Hepatocyte (in vitro differentiated cells): ENCODE measurements at regions not wholly inside any gene's neighbourhood (a gene's known extent, or its start where the extent isn't known, plus 50 kb on each side); places are given as distances from the start of the nearest gene placed in this dataset.

Source experiments
- DNase-seq: peaks from one replicate; pipeline ENCODE4 v3.0.0-alpha.2; 2016; ENCODE audit warnings: low spot score
- H2AFZ ChIP-seq: fragments of 200-600 bp; sonication (generic); 2 replicates; pipeline ENCODE4 v1.6.0; 2016; ENCODE audit warnings: antibody characterized with exemption, mild to moderate bottlenecking
- H3K27ac ChIP-seq: fragments of 200-600 bp; sonication (generic); 2 replicates; pipeline ENCODE4 v1.5.1; 2016; ENCODE audit warnings: mild to moderate bottlenecking
- H3K27me3 ChIP-seq: fragments of 200-600 bp; sonication (generic); 2 replicates; pipeline ENCODE4 v1.6.1; 2016
- H3K36me3 ChIP-seq: fragments of 200-600 bp; sonication (generic); replicated peaks from 2 replicates; pipeline ENCODE4 v1.5.1; 2016; ENCODE audit warnings: low read depth; ENCODE audit not compliant: insufficient read depth
- H3K4me1 ChIP-seq: fragments of 200-600 bp; sonication (generic); 2 replicates; pipeline ENCODE4 v1.5.1; 2016; ENCODE audit warnings: mild to moderate bottlenecking, moderate library complexity; ENCODE audit not compliant: insufficient read depth
- H3K4me2 ChIP-seq: fragments of 200-600 bp; sonication (generic); 2 replicates; pipeline ENCODE4 v1.6.0; 2016
- H3K4me3 ChIP-seq: fragments of 200-600 bp; sonication (generic); 2 replicates; pipeline ENCODE4 v1.5.1; 2016; ENCODE audit warnings: mild to moderate bottlenecking
- H3K79me2 ChIP-seq: fragments of 200-600 bp; sonication (generic); 2 replicates; pipeline ENCODE4 v1.6.0; 2017; ENCODE audit warnings: mild to moderate bottlenecking
- H3K9me2 ChIP-seq: fragments of 200-600 bp; sonication (generic); replicated peaks from 2 replicates; pipeline ENCODE4 v1.6.0; 2017; ENCODE audit warnings: mild to moderate bottlenecking; ENCODE audit not compliant: insufficient read depth
- H3K9me3 ChIP-seq: fragments of 200-600 bp; sonication (generic); 2 replicates; pipeline ENCODE4 v1.5.1; 2016; ENCODE audit warnings: low read depth, mild to moderate bottlenecking
- H4K20me1 ChIP-seq: fragments of 200-600 bp; sonication (generic); 2 replicates; pipeline ENCODE4 v1.6.0; 2016; ENCODE audit warnings: mild to moderate bottlenecking; ENCODE audit not compliant: insufficient read depth, poor library complexity, severe bottlenecking
- EZH2 ChIP-seq: fragments of 200-600 bp; sonication (generic); IDR thresholded peaks from 2 replicates; pipeline ENCODE4 v1.6.1; 2016; ENCODE audit warnings: antibody characterized with exemption, mild to moderate bottlenecking, borderline replicate concordance
- EZH2phosphoT487 ChIP-seq: fragments of 200-600 bp; sonication (generic); IDR thresholded peaks from one replicate; pipeline ENCODE4 v1.6.1; 2018; ENCODE audit warnings: antibody characterized with exemption, mild to moderate bottlenecking, low read depth, moderate library complexity; ENCODE audit not compliant: unreplicated experiment, severe bottlenecking
- WGBS: methylation state at CpG from one replicate; pipeline ENCODE4 v1.1.6; 2016; ENCODE audit warnings: low lambda C conversion rate; ENCODE audit errors: missing lambda C conversion rate; 5-methylcytosine and 5-hydroxymethylcytosine counted together
- TF ChIP-seq, protein P1 (sequence below): fragments of 200-600 bp; sonication (generic); IDR thresholded peaks from 2 replicates; pipeline ENCODE4 v1.5.1; 2016; ENCODE audit warnings: antibody characterized with exemption, mild to moderate bottlenecking; ENCODE audit not compliant: poor library complexity

DNA sequence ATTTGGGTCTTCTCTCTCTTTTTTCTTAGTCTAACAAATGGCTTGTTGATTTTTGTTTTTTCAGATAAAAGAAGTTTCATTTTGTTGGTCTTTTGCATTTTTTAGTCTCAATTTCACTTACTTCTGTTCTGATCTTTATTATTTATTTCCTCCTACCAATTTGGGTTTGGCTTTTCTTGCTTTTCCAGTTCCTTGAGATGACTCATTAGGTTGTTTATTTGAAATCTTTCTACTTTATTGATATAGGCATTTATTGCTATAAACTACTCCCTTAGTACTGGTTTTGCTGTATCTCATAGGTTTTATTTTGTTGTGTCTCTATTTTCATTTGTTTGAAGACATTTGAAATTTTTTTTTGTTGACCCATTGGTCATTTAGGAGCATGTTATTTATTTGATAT lies 152.2 kb upstream of the MPHOSPH6 start:
- H3K79me2 ChIP-seq: no peaks in the 10 kb centered on the region
- H3K27me3 ChIP-seq: no peaks in the 10 kb centered on the region
- no peaks in the 10 kb centered on the region for H3K4me1 ChIP-seq
- no peaks in the 10 kb centered on the region for H3K36me3 ChIP-seq
- TF ChIP-seq EZH2phosphoT487 (no peak), EZH2 (no peak)
- TF ChIP-seq, protein P1, sequence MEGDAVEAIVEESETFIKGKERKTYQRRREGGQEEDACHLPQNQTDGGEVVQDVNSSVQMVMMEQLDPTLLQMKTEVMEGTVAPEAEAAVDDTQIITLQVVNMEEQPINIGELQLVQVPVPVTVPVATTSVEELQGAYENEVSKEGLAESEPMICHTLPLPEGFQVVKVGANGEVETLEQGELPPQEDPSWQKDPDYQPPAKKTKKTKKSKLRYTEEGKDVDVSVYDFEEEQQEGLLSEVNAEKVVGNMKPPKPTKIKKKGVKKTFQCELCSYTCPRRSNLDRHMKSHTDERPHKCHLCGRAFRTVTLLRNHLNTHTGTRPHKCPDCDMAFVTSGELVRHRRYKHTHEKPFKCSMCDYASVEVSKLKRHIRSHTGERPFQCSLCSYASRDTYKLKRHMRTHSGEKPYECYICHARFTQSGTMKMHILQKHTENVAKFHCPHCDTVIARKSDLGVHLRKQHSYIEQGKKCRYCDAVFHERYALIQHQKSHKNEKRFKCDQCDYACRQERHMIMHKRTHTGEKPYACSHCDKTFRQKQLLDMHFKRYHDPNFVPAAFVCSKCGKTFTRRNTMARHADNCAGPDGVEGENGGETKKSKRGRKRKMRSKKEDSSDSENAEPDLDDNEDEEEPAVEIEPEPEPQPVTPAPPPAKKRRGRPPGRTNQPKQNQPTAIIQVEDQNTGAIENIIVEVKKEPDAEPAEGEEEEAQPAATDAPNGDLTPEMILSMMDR: no peak
- H3K27ac ChIP-seq: no peak overlapping the region
- H3K9me3 ChIP-seq: no peaks in the 10 kb centered on the region
- no peaks in the 10 kb centered on the region for H3K9me2 ChIP-seq
- H3K4me3 ChIP-seq: no peak overlapping the region
- H2AFZ ChIP-seq: no peak overlapping the region
- no peaks in the 10 kb centered on the region for H4K20me1 ChIP-seq
- no peak for DNase-seq
- H3K4me2 ChIP-seq: no peak overlapping the region

DNA sequence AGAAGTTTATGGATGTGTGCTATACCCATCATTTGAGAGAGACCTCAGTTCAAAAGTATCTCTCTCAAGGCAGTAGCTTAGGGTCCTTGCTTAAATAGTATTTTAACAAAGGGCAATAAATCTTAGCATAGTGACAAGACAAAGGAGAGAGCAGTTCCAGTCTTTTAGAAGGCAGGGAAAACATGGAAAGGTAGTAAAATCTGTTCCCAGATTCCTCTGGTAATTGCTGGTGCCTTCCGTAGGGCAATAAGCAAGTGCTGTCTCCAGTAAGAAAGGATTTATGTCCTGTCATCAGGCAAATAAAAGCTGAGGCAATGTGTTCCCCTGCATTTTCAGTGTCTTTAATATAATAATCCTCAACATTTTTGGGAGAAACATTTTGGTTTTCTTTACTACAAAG lies 149.0 kb upstream of the MPHOSPH6 start:
- no peak overlapping the region for H3K27ac ChIP-seq
- TF ChIP-seq, protein P1: no peak
- no peak for TF ChIP-seq EZH2phosphoT487
- TF ChIP-seq EZH2: no peak
- H4K20me1 ChIP-seq: no peaks in the 10 kb centered on the region
- H3K4me1 ChIP-seq: no peaks in the 10 kb centered on the region
- H3K36me3 ChIP-seq: no peaks in the 10 kb centered on the region
- H3K4me2 ChIP-seq: no peak overlapping the region
- DNase-seq: no peak
- H3K9me3 ChIP-seq: no peaks in the 10 kb centered on the region
- H3K9me2 ChIP-seq: no peaks in the 10 kb centered on the region
- no peaks in the 10 kb centered on the region for H3K79me2 ChIP-seq
- H3K4me3 ChIP-seq: no peak overlapping the region
- 24% methylated on average over 1 of the region's 1 CpG for WGBS
- no peaks in the 10 kb centered on the region for H3K27me3 ChIP-seq
- no peak overlapping the region for H2AFZ ChIP-seq

- no peaks in the 10 kb centered on the region for H3K9me2 ChIP-seq
- no peaks in the 10 kb centered on the region for H3K9me3 ChIP-seq
- no peak overlapping the region for H3K27ac ChIP-seq
- no peak overlapping the region for H2AFZ ChIP-seq
- no peak overlapping the region for H3K4me2 ChIP-seq
- no peaks in the 10 kb centered on the region for H3K4me1 ChIP-seq
- 78% methylated on average over 7 of the region's 7 CpGs for WGBS
- no peaks in the 10 kb centered on the region for H3K79me2 ChIP-seq
- H3K4me3 ChIP-seq: no peak overlapping the region
- no peaks in the 10 kb centered on the region for H3K27me3 ChIP-seq
- H3K36me3 ChIP-seq: no peaks in the 10 kb centered on the region
- no peak for DNase-seq
- H4K20me1 ChIP-seq: no peaks in the 10 kb centered on the region
- no peak for TF ChIP-seq EZH2
- TF ChIP-seq, protein P1: no peak
- TF ChIP-seq EZH2phosphoT487: no peak
Observed at GRCh38 chr16:82317411-82318167, 147.6 kb upstream of the MPHOSPH6 start.

GRCh38 chr16:82313754-82314153 lies 143.7 kb upstream of the MPHOSPH6 start:
- H2AFZ ChIP-seq: no peak overlapping the region
- WGBS: 100% methylated on average over 1 of the region's 1 CpG
- no peak overlapping the region for H3K4me2 ChIP-seq
- no peaks in the 10 kb centered on the region for H3K27me3 ChIP-seq
- H3K4me1 ChIP-seq: no peaks in the 10 kb centered on the region
- no peaks in the 10 kb centered on the region for H3K36me3 ChIP-seq
- H3K4me3 ChIP-seq: no peak overlapping the region
- H3K9me2 ChIP-seq: no peaks in the 10 kb centered on the region
- DNase-seq: no peak
- H3K9me3 ChIP-seq: no peaks in the 10 kb centered on the region
- H3K79me2 ChIP-seq: no peaks in the 10 kb centered on the region
- H4K20me1 ChIP-seq: no peaks in the 10 kb centered on the region
- TF ChIP-seq EZH2 (no peak), EZH2phosphoT487 (no peak)
- TF ChIP-seq, protein P1: no peak
- no peak overlapping the region for H3K27ac ChIP-seq
